A549 (cell line): ENCODE measurements at regions not wholly inside any gene's neighbourhood (a gene's known extent, or its start where the extent isn't known, plus 50 kb on each side); places are given as distances from the start of the nearest gene placed in this dataset.

Experiments used
- CEBPB ChIP-seq, 2 experiments: fragments of >200 bp in 1 of 2; sonication (Bioruptor Twin) in 1 of 2; formaldehyde crosslinking in 1 of 2; IDR thresholded peaks; 2 replicates each; pipeline ENCODE4 v1.6.1; 2012 to 2016
- CTCF ChIP-seq: fragments of >200 bp; sonication (Bioruptor Twin); formaldehyde crosslinking; IDR thresholded peaks from 3 replicates; pipeline ENCODE4 v1.5.1; 2016
- EP300 ChIP-seq, 2 experiments: fragments of >200 bp; sonication (Bioruptor Twin); formaldehyde crosslinking; IDR thresholded peaks; 2 replicates in 1 of 2; 3 replicates in 1 of 2; pipeline ENCODE4 v1.6.1; 2016 to 2017
- HOXB5 ChIP-seq: fragments of 250-450 bp; sonication (Bioruptor Pico); IDR thresholded peaks from 2 replicates; pipeline ENCODE4 v1.5.0; 2020; ENCODE audit warnings: mild to moderate bottlenecking, moderate library complexity
- JUN ChIP-seq, 2 experiments: fragments of >200 bp; sonication (Bioruptor Twin); formaldehyde crosslinking; IDR thresholded peaks; 2 replicates in 1 of 2; 3 replicates in 1 of 2; pipeline ENCODE4 v1.6.1; 2016 to 2017
- NPAS2 ChIP-seq: fragments of 250-450 bp; sonication (Bioruptor Pico); IDR thresholded peaks from 2 replicates; pipeline ENCODE4 v1.8.0; 2022; ENCODE audit warnings: mild to moderate bottlenecking, moderate library complexity, borderline replicate concordance
- POLR2A ChIP-seq: IDR thresholded peaks from 2 replicates; pipeline ENCODE4 v1.6.1; 2012; ENCODE audit warnings: mild to moderate bottlenecking, low read length
- USF2 ChIP-seq: fragments of 450-650 bp; IDR thresholded peaks from 2 replicates; pipeline ENCODE4 v1.6.1; 2014; ENCODE audit warnings: antibody characterized with exemption
- ZNF302 ChIP-seq: fragments of 250-450 bp; sonication (Bioruptor Pico); IDR thresholded peaks from 2 replicates; pipeline ENCODE4 v1.9.0; 2021; ENCODE audit warnings: inconsistent platforms, mild to moderate bottlenecking, moderate library complexity
- TF ChIP-seq, protein P1 (sequence below): fragments of 200-600 bp; sonication (generic); IDR thresholded peaks from 2 replicates; pipeline ENCODE4 v1.6.1; 2016; ENCODE audit warnings: antibody characterized with exemption, mild to moderate bottlenecking, moderate library complexity
- TF ChIP-seq, protein P2 (sequence below): fragments of >200 bp; sonication (Bioruptor Twin); formaldehyde crosslinking; IDR thresholded peaks from 3 replicates; pipeline ENCODE4 v1.6.1; 2016

GRCh38 chr10:27440478-27440877 is 63.6 kb upstream of the RAB18 start:
- no peak for TF ChIP-seq ZNF302 (CRISPR knock-in tag)
- TF ChIP-seq, protein P1, sequence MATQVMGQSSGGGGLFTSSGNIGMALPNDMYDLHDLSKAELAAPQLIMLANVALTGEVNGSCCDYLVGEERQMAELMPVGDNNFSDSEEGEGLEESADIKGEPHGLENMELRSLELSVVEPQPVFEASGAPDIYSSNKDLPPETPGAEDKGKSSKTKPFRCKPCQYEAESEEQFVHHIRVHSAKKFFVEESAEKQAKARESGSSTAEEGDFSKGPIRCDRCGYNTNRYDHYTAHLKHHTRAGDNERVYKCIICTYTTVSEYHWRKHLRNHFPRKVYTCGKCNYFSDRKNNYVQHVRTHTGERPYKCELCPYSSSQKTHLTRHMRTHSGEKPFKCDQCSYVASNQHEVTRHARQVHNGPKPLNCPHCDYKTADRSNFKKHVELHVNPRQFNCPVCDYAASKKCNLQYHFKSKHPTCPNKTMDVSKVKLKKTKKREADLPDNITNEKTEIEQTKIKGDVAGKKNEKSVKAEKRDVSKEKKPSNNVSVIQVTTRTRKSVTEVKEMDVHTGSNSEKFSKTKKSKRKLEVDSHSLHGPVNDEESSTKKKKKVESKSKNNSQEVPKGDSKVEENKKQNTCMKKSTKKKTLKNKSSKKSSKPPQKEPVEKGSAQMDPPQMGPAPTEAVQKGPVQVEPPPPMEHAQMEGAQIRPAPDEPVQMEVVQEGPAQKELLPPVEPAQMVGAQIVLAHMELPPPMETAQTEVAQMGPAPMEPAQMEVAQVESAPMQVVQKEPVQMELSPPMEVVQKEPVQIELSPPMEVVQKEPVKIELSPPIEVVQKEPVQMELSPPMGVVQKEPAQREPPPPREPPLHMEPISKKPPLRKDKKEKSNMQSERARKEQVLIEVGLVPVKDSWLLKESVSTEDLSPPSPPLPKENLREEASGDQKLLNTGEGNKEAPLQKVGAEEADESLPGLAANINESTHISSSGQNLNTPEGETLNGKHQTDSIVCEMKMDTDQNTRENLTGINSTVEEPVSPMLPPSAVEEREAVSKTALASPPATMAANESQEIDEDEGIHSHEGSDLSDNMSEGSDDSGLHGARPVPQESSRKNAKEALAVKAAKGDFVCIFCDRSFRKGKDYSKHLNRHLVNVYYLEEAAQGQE = no peak
- no peak for TF ChIP-seq POLR2A
- no peak for TF ChIP-seq JUN (IDR thresholded peaks at IDR 0.05)
- no peak for TF ChIP-seq CTCF
- TF ChIP-seq HOXB5 (CRISPR knock-in tag) = no peak
- no peak for TF ChIP-seq EP300 (IDR thresholded peaks at IDR 0.05)
- no peak for TF ChIP-seq NPAS2 (CRISPR knock-in tag)
- TF ChIP-seq USF2 = no peak
- no peak for TF ChIP-seq CEBPB (IDR thresholded peaks at IDR 0.05)
- TF ChIP-seq, protein P2, sequence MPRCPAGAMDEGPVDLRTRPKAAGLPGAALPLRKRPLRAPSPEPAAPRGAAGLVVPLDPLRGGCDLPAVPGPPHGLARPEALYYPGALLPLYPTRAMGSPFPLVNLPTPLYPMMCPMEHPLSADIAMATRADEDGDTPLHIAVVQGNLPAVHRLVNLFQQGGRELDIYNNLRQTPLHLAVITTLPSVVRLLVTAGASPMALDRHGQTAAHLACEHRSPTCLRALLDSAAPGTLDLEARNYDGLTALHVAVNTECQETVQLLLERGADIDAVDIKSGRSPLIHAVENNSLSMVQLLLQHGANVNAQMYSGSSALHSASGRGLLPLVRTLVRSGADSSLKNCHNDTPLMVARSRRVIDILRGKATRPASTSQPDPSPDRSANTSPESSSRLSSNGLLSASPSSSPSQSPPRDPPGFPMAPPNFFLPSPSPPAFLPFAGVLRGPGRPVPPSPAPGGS = no peak
